CD4-positive, alpha-beta T cell (primary cell): ENCODE measurements at regions not wholly inside any gene's neighbourhood (a gene's known extent, or its start where the extent isn't known, plus 50 kb on each side); places are given as distances from the start of the nearest gene placed in this dataset.

Experiments used
- ATAC-seq: fragments of 200-7000 bp; cut with Tn5 transposase; one replicate; pipeline ENCODE4 v1.10.0; 2022; ENCODE audit warnings: mild to moderate bottlenecking; ENCODE audit not compliant: poor library complexity
- CTCF ChIA-PET: fragments of 350-600 bp; sonication (Branson Sonifier 250); formaldehyde crosslinking; loops from one replicate; lab custom pipeline; 2021; ENCODE audit warnings: antibody characterized with exemption, inconsistent platforms; lab: Charles Lee
- POLR2A ChIA-PET: fragments of 350-600 bp; sonication (Branson Sonifier 250); formaldehyde crosslinking; loops from one replicate; lab custom pipeline; 2021; ENCODE audit warnings: antibody characterized with exemption, inconsistent platforms; lab: Charles Lee
- DNase-seq, 14 experiments: peaks; one replicate each; pipeline ENCODE4 v3.0.0-alpha.2; 2013 to 2020; ENCODE audit warnings: mixed read lengths in 2 of 14
- H3K27ac ChIP-seq, 2 donors: one replicate each; pipeline versions ENCODE4 v1.5.1 to v1.7.0; 2013; ENCODE audit warnings: low read length in 2 of 2, low read depth in 1 of 2, mild to moderate bottlenecking in 1 of 2
- H3K27me3 ChIP-seq, 2 experiments: 1 replicate in 1 of 2; 2 replicates in 1 of 2; pipeline versions ENCODE4 v1.6.1 to v1.7.0; 2013; ENCODE audit warnings: low read length in 2 of 2, control low read depth in 1 of 2, mild to moderate bottlenecking in 1 of 2, moderate library complexity in 1 of 2; ENCODE audit not compliant: insufficient read depth in 2 of 2, control insufficient read depth in 1 of 2
- H3K36me3 ChIP-seq: one replicate; pipeline ENCODE4 v1.6.1; 2013; ENCODE audit warnings: low read length, control low read depth; ENCODE audit not compliant: insufficient read depth
- H3K4me1 ChIP-seq: one replicate; pipeline ENCODE4 v1.6.1; 2013; ENCODE audit warnings: low read length, control low read depth; ENCODE audit not compliant: insufficient read depth
- H3K4me3 ChIP-seq: one replicate; pipeline ENCODE4 v1.5.1; 2013; ENCODE audit warnings: mild to moderate bottlenecking, low read length, moderate library complexity
- H3K9me3 ChIP-seq, 2 experiments: 1 replicate in 1 of 2; 2 replicates in 1 of 2; pipeline versions ENCODE4 v1.6.1 to v1.7.0; 2013; ENCODE audit warnings: low read length in 2 of 2, mild to moderate bottlenecking in 2 of 2, control low read depth in 1 of 2, moderate library complexity in 1 of 2; ENCODE audit not compliant: control insufficient read depth in 1 of 2, insufficient read depth in 1 of 2
- H3K27ac Mint-ChIP-seq: one replicate; pipeline ENCODE4 v1.8.0; 2020; ENCODE audit warnings: mixed read lengths
- H3K27me3 Mint-ChIP-seq: one replicate; pipeline ENCODE4 v1.8.0; 2021; ENCODE audit warnings: mixed read lengths
- H3K36me3 Mint-ChIP-seq: one replicate; pipeline ENCODE4 v1.8.0; 2021; ENCODE audit warnings: low read depth, mixed read lengths
- H3K4me1 Mint-ChIP-seq: one replicate; pipeline ENCODE4 v1.8.0; 2021; ENCODE audit warnings: low read depth, mixed read lengths
- H3K4me3 Mint-ChIP-seq: one replicate; pipeline ENCODE4 v1.8.0; 2020; ENCODE audit warnings: mild to moderate bottlenecking, mixed read lengths
- H3K9me3 Mint-ChIP-seq: one replicate; pipeline ENCODE4 v1.8.0; 2020; ENCODE audit warnings: mixed read lengths
- intact Hi-C, 2 experiments: fragments of 100-400 bp; cut with DNase I in 1 of 2; cut with micrococcal nuclease in 1 of 2; formaldehyde crosslinking; loops; one replicate each; pipeline versions ENCODE4 v1.15.1 to v1.9.0; 2023 to 2025; cut with DNase I, micrococcal nuclease
- TF ChIP-seq, protein P1 (sequence below): fragments of 200-600 bp; IDR thresholded peaks from one replicate; pipeline ENCODE4 v1.8.0; 2022; ENCODE audit warnings: antibody characterized with exemption, mild to moderate bottlenecking

- ATAC-seq: no peak
These were observed 153.8 kb downstream of the PLPP3 start for GRCh38 chr1:56425494-56426037.

GRCh38 chr1:56424744-56425493, 154.4 kb downstream of the PLPP3 start:
- POLR2A ChIA-PET: no interaction called here

More at GRCh38 chr1:56425494-56426037, 153.8 kb downstream of the PLPP3 start:
- H3K27ac ChIP-seq: no peak overlapping the region
- TF ChIP-seq, protein P1, sequence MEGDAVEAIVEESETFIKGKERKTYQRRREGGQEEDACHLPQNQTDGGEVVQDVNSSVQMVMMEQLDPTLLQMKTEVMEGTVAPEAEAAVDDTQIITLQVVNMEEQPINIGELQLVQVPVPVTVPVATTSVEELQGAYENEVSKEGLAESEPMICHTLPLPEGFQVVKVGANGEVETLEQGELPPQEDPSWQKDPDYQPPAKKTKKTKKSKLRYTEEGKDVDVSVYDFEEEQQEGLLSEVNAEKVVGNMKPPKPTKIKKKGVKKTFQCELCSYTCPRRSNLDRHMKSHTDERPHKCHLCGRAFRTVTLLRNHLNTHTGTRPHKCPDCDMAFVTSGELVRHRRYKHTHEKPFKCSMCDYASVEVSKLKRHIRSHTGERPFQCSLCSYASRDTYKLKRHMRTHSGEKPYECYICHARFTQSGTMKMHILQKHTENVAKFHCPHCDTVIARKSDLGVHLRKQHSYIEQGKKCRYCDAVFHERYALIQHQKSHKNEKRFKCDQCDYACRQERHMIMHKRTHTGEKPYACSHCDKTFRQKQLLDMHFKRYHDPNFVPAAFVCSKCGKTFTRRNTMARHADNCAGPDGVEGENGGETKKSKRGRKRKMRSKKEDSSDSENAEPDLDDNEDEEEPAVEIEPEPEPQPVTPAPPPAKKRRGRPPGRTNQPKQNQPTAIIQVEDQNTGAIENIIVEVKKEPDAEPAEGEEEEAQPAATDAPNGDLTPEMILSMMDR: no peak
- H3K4me1 ChIP-seq: no peaks in the 10 kb centered on the region
- H3K27me3 ChIP-seq: no peaks in the 10 kb centered on the region
- intact Hi-C loops: no loop called here
- Mint-ChIP-seq H3K27me3 (no peaks in the 10 kb centered on the region), H3K36me3 (no peaks in the 10 kb centered on the region), H3K4me3 (no peak overlapping the region), H3K9me3 (no peaks in the 10 kb centered on the region), H3K27ac (no peak overlapping the region), H3K4me1 (no peaks in the 10 kb centered on the region)
- ChIA-PET POLR2A (no interaction called here), CTCF (no interaction called here)
- H3K4me3 ChIP-seq: no peak overlapping the region
- no peaks in the 10 kb centered on the region for H3K36me3 ChIP-seq
- no peaks in the 10 kb centered on the region for H3K9me3 ChIP-seq
- DNase-seq: no peak

DNA sequence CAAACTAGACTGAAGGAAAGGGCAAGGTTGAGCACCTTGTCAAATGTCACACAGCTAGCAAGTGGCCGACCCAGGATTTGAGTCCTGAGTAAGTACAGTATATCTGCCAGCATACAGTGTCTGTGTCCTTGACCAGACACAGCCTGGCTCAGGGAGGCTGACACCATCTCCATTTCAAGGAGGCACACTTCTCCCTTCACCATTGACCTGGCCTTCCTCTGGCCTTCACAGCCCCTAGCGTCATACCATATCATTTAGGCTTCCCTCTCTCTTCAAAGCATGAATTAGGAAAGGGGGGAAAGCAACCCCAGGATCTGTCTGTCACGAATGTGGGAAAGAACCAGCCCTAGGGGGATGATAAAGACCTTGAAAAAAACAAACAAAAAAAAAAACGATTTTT, 155.6 kb downstream of the PLPP3 start:
- Histone ChIP-seq H3K4me1 (no peaks in the 10 kb centered on the region), H3K9me3 (no peaks in the 10 kb centered on the region), H3K36me3 (no peaks in the 10 kb centered on the region), H3K27ac (no peak overlapping the region), H3K4me3 (no peak overlapping the region), H3K27me3 (no peaks in the 10 kb centered on the region)
- ChIA-PET CTCF (no interaction called here), POLR2A (no interaction called here)
- Mint-ChIP-seq H3K27me3 (no peaks in the 10 kb centered on the region), H3K4me1 (no peaks in the 10 kb centered on the region), H3K27ac (no peak overlapping the region), H3K4me3 (no peak overlapping the region), H3K36me3 (no peaks in the 10 kb centered on the region), H3K9me3 (no peaks in the 10 kb centered on the region)
- DNase-seq (no peak), ATAC-seq (no peak)
- TF ChIP-seq, protein P1: no peak
- intact Hi-C loops: no loop called here

More at GRCh38 chr1:56424744-56425493, 154.4 kb downstream of the PLPP3 start:
- no peaks in the 10 kb centered on the region for H3K36me3 ChIP-seq
- H3K27me3 ChIP-seq: no peaks in the 10 kb centered on the region
- H3K4me3 ChIP-seq: no peak overlapping the region
- TF ChIP-seq, protein P1: no peak
- CTCF ChIA-PET: no interaction called here
- no peak overlapping the region for H3K27ac ChIP-seq
- no peaks in the 10 kb centered on the region for H3K9me3 ChIP-seq
- H3K9me3 Mint-ChIP-seq: no peaks in the 10 kb centered on the region
- H3K4me3 Mint-ChIP-seq: no peak overlapping the region
- H3K27me3 Mint-ChIP-seq: no peaks in the 10 kb centered on the region
- DNase-seq (peak in 2 of 14 experiments; percentile 52 to 62), ATAC-seq (no peak)
- H3K4me1 ChIP-seq: no peaks in the 10 kb centered on the region
- no peaks in the 10 kb centered on the region for H3K4me1 Mint-ChIP-seq
- H3K27ac Mint-ChIP-seq: no peak overlapping the region
- intact Hi-C loops: no loop called here
- H3K36me3 Mint-ChIP-seq: no peaks in the 10 kb centered on the region
